ENCODE measurements at regions not wholly inside any gene's neighbourhood (a gene's known extent, or its start where the extent isn't known, plus 50 kb on each side); places are given as distances from the start of the nearest gene placed in this dataset.

- no peaks in the 10 kb centered on the region for H3K9me3 ChIP-seq (ENCODE audit: control insufficient read depth in 1 of 2, insufficient read depth in 1 of 2, low read length in 2 of 2)
- ChIA-PET POLR2A (no interaction called here), CTCF (interaction anchor here (0.6 kb wide), 1 partner anchor 16 kb away, joined by 3 read pairs; no protein-coding TSS in a partner anchor)
- Mint-ChIP-seq H3K36me3 (ENCODE audit: low read depth) (no peaks in the 10 kb centered on the region), H3K27ac (no peak overlapping the region), H3K4me1 (ENCODE audit: low read depth) (no peaks in the 10 kb centered on the region), H3K4me3 (no peak overlapping the region), H3K27me3 (peaks cover 5% of the 10 kb centered on the region), H3K9me3 (no peaks in the 10 kb centered on the region)
- no peak overlapping the region for H3K27ac ChIP-seq (ENCODE audit: low read depth in 1 of 2, low read length in 2 of 2)
- H3K36me3 ChIP-seq (ENCODE audit: insufficient read depth, low read length): no peaks in the 10 kb centered on the region
- ATAC-seq (ENCODE audit: poor library complexity) (no peak), DNase-seq (no peak)
- intact Hi-C loops (cut with DNase I, micrococcal nuclease): no loop called here
- no peaks in the 10 kb centered on the region for H3K4me1 ChIP-seq (ENCODE audit: insufficient read depth, low read length)
- H3K4me3 ChIP-seq (ENCODE audit: low read length): no peak overlapping the region
- TF ChIP-seq, protein P1, sequence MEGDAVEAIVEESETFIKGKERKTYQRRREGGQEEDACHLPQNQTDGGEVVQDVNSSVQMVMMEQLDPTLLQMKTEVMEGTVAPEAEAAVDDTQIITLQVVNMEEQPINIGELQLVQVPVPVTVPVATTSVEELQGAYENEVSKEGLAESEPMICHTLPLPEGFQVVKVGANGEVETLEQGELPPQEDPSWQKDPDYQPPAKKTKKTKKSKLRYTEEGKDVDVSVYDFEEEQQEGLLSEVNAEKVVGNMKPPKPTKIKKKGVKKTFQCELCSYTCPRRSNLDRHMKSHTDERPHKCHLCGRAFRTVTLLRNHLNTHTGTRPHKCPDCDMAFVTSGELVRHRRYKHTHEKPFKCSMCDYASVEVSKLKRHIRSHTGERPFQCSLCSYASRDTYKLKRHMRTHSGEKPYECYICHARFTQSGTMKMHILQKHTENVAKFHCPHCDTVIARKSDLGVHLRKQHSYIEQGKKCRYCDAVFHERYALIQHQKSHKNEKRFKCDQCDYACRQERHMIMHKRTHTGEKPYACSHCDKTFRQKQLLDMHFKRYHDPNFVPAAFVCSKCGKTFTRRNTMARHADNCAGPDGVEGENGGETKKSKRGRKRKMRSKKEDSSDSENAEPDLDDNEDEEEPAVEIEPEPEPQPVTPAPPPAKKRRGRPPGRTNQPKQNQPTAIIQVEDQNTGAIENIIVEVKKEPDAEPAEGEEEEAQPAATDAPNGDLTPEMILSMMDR (IDR thresholded peaks at IDR 0.05): no peak
- no peaks in the 10 kb centered on the region for H3K27me3 ChIP-seq (ENCODE audit: control insufficient read depth in 1 of 2, insufficient read depth in 2 of 2, low read length in 2 of 2)
Observed at GRCh38 chr1:178639326-178639725, 85.7 kb upstream of the RALGPS2 start.

GRCh38 chr1:178642282-178642681 is 82.8 kb upstream of the RALGPS2 start:
- no peak overlapping the region for H3K4me3 Mint-ChIP-seq

GRCh38 chr1:178643349-178643748 is 81.7 kb upstream of the RALGPS2 start:
- TF ChIP-seq, protein P1 (IDR thresholded peaks at IDR 0.05): no peak
- Mint-ChIP-seq H3K27me3 (peaks cover 18% of the 10 kb centered on the region), H3K4me3 (no peak overlapping the region), H3K4me1 (ENCODE audit: low read depth) (no peaks in the 10 kb centered on the region), H3K9me3 (no peaks in the 10 kb centered on the region), H3K36me3 (ENCODE audit: low read depth) (no peaks in the 10 kb centered on the region), H3K27ac (no peak overlapping the region)
- Histone ChIP-seq H3K9me3 (ENCODE audit: control insufficient read depth in 1 of 2, insufficient read depth in 1 of 2, low read length in 2 of 2) (no peaks in the 10 kb centered on the region), H3K4me1 (ENCODE audit: insufficient read depth, low read length) (no peaks in the 10 kb centered on the region), H3K4me3 (ENCODE audit: low read length) (no peak overlapping the region), H3K27ac (ENCODE audit: low read depth in 1 of 2, low read length in 2 of 2) (no peak overlapping the region), H3K27me3 (ENCODE audit: control insufficient read depth in 1 of 2, insufficient read depth in 2 of 2, low read length in 2 of 2) (no peaks in the 10 kb centered on the region), H3K36me3 (ENCODE audit: insufficient read depth, low read length) (no peaks in the 10 kb centered on the region)
- ChIA-PET POLR2A (no interaction called here), CTCF (interaction anchor here (0.6 kb wide), 1 partner anchor 46 kb away, joined by 3 read pairs; no protein-coding TSS in a partner anchor)
- intact Hi-C loops (cut with DNase I, micrococcal nuclease): no loop called here
- ATAC-seq (ENCODE audit: poor library complexity) (no peak), DNase-seq (no peak)

More at GRCh38 chr1:178642282-178642681, 82.8 kb upstream of the RALGPS2 start:
- H3K27me3 ChIP-seq (ENCODE audit: control insufficient read depth in 1 of 2, insufficient read depth in 2 of 2, low read length in 2 of 2): no peaks in the 10 kb centered on the region
- H3K4me3 ChIP-seq (ENCODE audit: low read length): no peak overlapping the region
- Mint-ChIP-seq H3K27me3 (peaks cover 11% of the 10 kb centered on the region), H3K36me3 (ENCODE audit: low read depth) (no peaks in the 10 kb centered on the region), H3K4me1 (ENCODE audit: low read depth) (no peaks in the 10 kb centered on the region), H3K9me3 (no peaks in the 10 kb centered on the region), H3K27ac (no peak overlapping the region)
- DNase-seq (no peak), ATAC-seq (ENCODE audit: poor library complexity) (no peak)
- CTCF ChIA-PET: no interaction called here
- POLR2A ChIA-PET: no interaction called here
- H3K27ac ChIP-seq (ENCODE audit: low read depth in 1 of 2, low read length in 2 of 2): no peak overlapping the region
- no peaks in the 10 kb centered on the region for H3K36me3 ChIP-seq (ENCODE audit: insufficient read depth, low read length)
- H3K4me1 ChIP-seq (ENCODE audit: insufficient read depth, low read length): no peaks in the 10 kb centered on the region
- intact Hi-C loops (cut with DNase I, micrococcal nuclease): no loop called here
- TF ChIP-seq, protein P1 (IDR thresholded peaks at IDR 0.05): no peak
- no peaks in the 10 kb centered on the region for H3K9me3 ChIP-seq (ENCODE audit: control insufficient read depth in 1 of 2, insufficient read depth in 1 of 2, low read length in 2 of 2)
